ENCODE measurements at regions not wholly inside any gene's neighbourhood (a gene's known extent, or its start where the extent isn't known, plus 50 kb on each side); places are given as distances from the start of the nearest gene placed in this dataset.

- TF ChIP-seq CTCF (conservative IDR thresholded peaks at IDR 0.05) = no peak
- TF ChIP-seq EZH2 (IDR thresholded peaks at IDR 0.05; ENCODE audit: low read depth) = no peak
Measured at GRCh38 chr2:107407017-107407416, 419.7 kb upstream of the RGPD4 start.
